HepG2 (cell line): ENCODE measurements at regions not wholly inside any gene's neighbourhood (a gene's known extent, or its start where the extent isn't known, plus 50 kb on each side); places are given as distances from the start of the nearest gene placed in this dataset.
A peak's percentile ranks its signal among the peaks of the same experiment; 100 is the strongest.

Source experiments
- ATF7-NPFF ChIP-seq: sonication (generic); formaldehyde crosslinking; IDR thresholded peaks from 2 replicates; pipeline ENCODE4 v1.8.1; 2023; ENCODE audit warnings: mild to moderate bottlenecking, low read depth, missing genetic modification reagents, moderate library complexity
- HMG20B ChIP-seq: conservative IDR thresholded peaks from 2 replicates; pipeline ENCODE4 v1.6.1; 2016; ENCODE audit warnings: missing genetic modification reagents, missing compliant biosample characterization
- HNRNPL ChIP-seq: fragments of 200-400 bp; formaldehyde crosslinking; IDR thresholded peaks from 2 replicates; pipeline ENCODE4 v1.6.1; 2017; ENCODE audit warnings: mild to moderate bottlenecking, low read depth, low read length
- IKZF4 ChIP-seq: sonication (generic); formaldehyde crosslinking; IDR thresholded peaks from 2 replicates; pipeline ENCODE4 v1.5.1; 2020; ENCODE audit warnings: borderline replicate concordance, mild to moderate bottlenecking, low read depth, missing genetic modification reagents; ENCODE audit errors: not compliant biosample characterization
- NFE2L2 ChIP-seq: fragments of 150-350 bp; IDR thresholded peaks from 2 replicates; pipeline ENCODE4 v1.6.1; 2014; ENCODE audit warnings: low read length
- SP4 ChIP-seq: sonication (generic); formaldehyde crosslinking; IDR thresholded peaks from 2 replicates; pipeline ENCODE4 v1.8.1; 2023; ENCODE audit warnings: mild to moderate bottlenecking, missing genetic modification reagents
- TMF1 ChIP-seq: sonication (generic); formaldehyde crosslinking; IDR thresholded peaks from 2 replicates; pipeline ENCODE4 v1.8.1; 2022; ENCODE audit warnings: low read depth, missing genetic modification reagents
- U2AF2 ChIP-seq: fragments of 200-400 bp; formaldehyde crosslinking; IDR thresholded peaks from 2 replicates; pipeline ENCODE4 v1.6.1; 2017; ENCODE audit warnings: low read depth, mild to moderate bottlenecking, low read length
- ZNF124 ChIP-seq: sonication (generic); formaldehyde crosslinking; IDR thresholded peaks from 2 replicates; pipeline ENCODE4 v1.4.0; 2020; ENCODE audit warnings: missing genetic modification reagents
- ZNF251 ChIP-seq: sonication (generic); formaldehyde crosslinking; IDR thresholded peaks from 2 replicates; pipeline ENCODE4 v1.9.0; 2021; ENCODE audit warnings: mild to moderate bottlenecking, missing genetic modification reagents
- ZNF256 ChIP-seq: sonication (generic); formaldehyde crosslinking; conservative IDR thresholded peaks from 2 replicates; pipeline ENCODE4 v1.4.0; 2020; ENCODE audit warnings: missing genetic modification reagents
- ZSCAN29 ChIP-seq: sonication (generic); formaldehyde crosslinking; conservative IDR thresholded peaks from 2 replicates; pipeline ENCODE4 v1.4.0; 2020; ENCODE audit warnings: mild to moderate bottlenecking, missing genetic modification reagents
- TF ChIP-seq, protein P1 (sequence below): sonication (generic); formaldehyde crosslinking; IDR thresholded peaks from 2 replicates; pipeline ENCODE4 v1.4.0; 2020; ENCODE audit warnings: mild to moderate bottlenecking, missing genetic modification reagents, borderline replicate concordance
- TF ChIP-seq, protein P2 (sequence below): sonication (generic); formaldehyde crosslinking; IDR thresholded peaks from 2 replicates; pipeline ENCODE4 v1.4.0; 2020; ENCODE audit warnings: missing genetic modification reagents, borderline replicate concordance
- TF ChIP-seq, protein P3 (sequence below): sonication (generic); formaldehyde crosslinking; IDR thresholded peaks from 2 replicates; pipeline ENCODE4 v1.4.0; 2020; ENCODE audit warnings: missing genetic modification reagents
- TF ChIP-seq, protein P4 (sequence below): IDR thresholded peaks from 2 replicates; pipeline ENCODE4 v1.4.0; 2020; ENCODE audit warnings: mild to moderate bottlenecking, missing genetic modification reagents

DNA sequence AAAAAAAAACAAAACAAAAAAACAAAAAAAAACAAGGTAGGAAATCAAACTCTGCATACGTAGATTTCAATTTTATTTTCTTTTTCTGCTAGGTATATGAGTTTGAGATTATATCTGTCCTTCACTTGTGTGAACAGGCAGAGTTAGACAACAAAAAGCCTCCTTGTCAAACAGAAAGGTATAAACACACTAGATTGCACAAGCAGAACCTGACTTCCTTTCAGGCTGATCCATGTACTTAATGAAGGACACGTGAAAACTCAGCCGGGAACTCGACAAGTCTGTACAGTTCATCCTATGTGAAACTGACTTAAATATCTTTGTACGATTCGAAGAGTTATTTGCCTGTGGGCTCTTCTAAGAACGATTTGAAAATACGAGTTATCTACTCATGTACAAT, 254.1 kb downstream of the ARL4A start (continued):
- TF ChIP-seq U2AF2 (no peak), ATF7-NPFF (CRISPR knock-in tag) (no peak), TMF1 (CRISPR knock-in tag) (no peak), ZSCAN29 (CRISPR knock-in tag) (0 out of 2 replicates have a peak, but pooled peaks have one; percentile 38), HMG20B (CRISPR knock-in tag) (no peak; the same call in 1 of the 2 replicates), HNRNPL (no peak), ZNF124 (CRISPR knock-in tag) (no peak), IKZF4 (no peak), ZNF251 (no peak), NFE2L2 (no peak), ZNF256 (no peak), SP4 (CRISPR knock-in tag) (no peak)
- TF ChIP-seq, protein P1, sequence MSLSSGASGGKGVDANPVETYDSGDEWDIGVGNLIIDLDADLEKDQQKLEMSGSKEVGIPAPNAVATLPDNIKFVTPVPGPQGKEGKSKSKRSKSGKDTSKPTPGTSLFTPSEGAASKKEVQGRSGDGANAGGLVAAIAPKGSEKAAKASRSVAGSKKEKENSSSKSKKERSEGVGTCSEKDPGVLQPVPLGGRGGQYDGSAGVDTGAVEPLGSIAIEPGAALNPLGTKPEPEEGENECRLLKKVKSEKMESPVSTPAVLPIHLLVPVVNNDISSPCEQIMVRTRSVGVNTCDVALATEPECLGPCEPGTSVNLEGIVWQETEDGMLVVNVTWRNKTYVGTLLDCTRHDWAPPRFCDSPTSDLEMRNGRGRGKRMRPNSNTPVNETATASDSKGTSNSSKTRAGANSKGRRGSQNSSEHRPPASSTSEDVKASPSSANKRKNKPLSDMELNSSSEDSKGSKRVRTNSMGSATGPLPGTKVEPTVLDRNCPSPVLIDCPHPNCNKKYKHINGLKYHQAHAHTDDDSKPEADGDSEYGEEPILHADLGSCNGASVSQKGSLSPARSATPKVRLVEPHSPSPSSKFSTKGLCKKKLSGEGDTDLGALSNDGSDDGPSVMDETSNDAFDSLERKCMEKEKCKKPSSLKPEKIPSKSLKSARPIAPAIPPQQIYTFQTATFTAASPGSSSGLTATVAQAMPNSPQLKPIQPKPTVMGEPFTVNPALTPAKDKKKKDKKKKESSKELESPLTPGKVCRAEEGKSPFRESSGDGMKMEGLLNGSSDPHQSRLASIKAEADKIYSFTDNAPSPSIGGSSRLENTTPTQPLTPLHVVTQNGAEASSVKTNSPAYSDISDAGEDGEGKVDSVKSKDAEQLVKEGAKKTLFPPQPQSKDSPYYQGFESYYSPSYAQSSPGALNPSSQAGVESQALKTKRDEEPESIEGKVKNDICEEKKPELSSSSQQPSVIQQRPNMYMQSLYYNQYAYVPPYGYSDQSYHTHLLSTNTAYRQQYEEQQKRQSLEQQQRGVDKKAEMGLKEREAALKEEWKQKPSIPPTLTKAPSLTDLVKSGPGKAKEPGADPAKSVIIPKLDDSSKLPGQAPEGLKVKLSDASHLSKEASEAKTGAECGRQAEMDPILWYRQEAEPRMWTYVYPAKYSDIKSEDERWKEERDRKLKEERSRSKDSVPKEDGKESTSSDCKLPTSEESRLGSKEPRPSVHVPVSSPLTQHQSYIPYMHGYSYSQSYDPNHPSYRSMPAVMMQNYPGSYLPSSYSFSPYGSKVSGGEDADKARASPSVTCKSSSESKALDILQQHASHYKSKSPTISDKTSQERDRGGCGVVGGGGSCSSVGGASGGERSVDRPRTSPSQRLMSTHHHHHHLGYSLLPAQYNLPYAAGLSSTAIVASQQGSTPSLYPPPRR (CRISPR knock-in tag): peak; percentile 91; the same call in 1 of the 2 replicates
- TF ChIP-seq, protein P2, sequence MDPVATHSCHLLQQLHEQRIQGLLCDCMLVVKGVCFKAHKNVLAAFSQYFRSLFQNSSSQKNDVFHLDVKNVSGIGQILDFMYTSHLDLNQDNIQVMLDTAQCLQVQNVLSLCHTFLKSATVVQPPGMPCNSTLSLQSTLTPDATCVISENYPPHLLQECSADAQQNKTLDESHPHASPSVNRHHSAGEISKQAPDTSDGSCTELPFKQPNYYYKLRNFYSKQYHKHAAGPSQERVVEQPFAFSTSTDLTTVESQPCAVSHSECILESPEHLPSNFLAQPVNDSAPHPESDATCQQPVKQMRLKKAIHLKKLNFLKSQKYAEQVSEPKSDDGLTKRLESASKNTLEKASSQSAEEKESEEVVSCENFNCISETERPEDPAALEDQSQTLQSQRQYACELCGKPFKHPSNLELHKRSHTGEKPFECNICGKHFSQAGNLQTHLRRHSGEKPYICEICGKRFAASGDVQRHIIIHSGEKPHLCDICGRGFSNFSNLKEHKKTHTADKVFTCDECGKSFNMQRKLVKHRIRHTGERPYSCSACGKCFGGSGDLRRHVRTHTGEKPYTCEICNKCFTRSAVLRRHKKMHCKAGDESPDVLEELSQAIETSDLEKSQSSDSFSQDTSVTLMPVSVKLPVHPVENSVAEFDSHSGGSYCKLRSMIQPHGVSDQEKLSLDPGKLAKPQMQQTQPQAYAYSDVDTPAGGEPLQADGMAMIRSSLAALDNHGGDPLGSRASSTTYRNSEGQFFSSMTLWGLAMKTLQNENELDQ (CRISPR knock-in tag): no peak
- TF ChIP-seq, protein P3, sequence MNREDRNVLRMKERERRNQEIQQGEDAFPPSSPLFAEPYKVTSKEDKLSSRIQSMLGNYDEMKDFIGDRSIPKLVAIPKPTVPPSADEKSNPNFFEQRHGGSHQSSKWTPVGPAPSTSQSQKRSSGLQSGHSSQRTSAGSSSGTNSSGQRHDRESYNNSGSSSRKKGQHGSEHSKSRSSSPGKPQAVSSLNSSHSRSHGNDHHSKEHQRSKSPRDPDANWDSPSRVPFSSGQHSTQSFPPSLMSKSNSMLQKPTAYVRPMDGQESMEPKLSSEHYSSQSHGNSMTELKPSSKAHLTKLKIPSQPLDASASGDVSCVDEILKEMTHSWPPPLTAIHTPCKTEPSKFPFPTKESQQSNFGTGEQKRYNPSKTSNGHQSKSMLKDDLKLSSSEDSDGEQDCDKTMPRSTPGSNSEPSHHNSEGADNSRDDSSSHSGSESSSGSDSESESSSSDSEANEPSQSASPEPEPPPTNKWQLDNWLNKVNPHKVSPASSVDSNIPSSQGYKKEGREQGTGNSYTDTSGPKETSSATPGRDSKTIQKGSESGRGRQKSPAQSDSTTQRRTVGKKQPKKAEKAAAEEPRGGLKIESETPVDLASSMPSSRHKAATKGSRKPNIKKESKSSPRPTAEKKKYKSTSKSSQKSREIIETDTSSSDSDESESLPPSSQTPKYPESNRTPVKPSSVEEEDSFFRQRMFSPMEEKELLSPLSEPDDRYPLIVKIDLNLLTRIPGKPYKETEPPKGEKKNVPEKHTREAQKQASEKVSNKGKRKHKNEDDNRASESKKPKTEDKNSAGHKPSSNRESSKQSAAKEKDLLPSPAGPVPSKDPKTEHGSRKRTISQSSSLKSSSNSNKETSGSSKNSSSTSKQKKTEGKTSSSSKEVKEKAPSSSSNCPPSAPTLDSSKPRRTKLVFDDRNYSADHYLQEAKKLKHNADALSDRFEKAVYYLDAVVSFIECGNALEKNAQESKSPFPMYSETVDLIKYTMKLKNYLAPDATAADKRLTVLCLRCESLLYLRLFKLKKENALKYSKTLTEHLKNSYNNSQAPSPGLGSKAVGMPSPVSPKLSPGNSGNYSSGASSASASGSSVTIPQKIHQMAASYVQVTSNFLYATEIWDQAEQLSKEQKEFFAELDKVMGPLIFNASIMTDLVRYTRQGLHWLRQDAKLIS: no peak
- TF ChIP-seq, protein P4, sequence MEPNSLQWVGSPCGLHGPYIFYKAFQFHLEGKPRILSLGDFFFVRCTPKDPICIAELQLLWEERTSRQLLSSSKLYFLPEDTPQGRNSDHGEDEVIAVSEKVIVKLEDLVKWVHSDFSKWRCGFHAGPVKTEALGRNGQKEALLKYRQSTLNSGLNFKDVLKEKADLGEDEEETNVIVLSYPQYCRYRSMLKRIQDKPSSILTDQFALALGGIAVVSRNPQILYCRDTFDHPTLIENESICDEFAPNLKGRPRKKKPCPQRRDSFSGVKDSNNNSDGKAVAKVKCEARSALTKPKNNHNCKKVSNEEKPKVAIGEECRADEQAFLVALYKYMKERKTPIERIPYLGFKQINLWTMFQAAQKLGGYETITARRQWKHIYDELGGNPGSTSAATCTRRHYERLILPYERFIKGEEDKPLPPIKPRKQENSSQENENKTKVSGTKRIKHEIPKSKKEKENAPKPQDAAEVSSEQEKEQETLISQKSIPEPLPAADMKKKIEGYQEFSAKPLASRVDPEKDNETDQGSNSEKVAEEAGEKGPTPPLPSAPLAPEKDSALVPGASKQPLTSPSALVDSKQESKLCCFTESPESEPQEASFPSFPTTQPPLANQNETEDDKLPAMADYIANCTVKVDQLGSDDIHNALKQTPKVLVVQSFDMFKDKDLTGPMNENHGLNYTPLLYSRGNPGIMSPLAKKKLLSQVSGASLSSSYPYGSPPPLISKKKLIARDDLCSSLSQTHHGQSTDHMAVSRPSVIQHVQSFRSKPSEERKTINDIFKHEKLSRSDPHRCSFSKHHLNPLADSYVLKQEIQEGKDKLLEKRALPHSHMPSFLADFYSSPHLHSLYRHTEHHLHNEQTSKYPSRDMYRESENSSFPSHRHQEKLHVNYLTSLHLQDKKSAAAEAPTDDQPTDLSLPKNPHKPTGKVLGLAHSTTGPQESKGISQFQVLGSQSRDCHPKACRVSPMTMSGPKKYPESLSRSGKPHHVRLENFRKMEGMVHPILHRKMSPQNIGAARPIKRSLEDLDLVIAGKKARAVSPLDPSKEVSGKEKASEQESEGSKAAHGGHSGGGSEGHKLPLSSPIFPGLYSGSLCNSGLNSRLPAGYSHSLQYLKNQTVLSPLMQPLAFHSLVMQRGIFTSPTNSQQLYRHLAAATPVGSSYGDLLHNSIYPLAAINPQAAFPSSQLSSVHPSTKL (CRISPR knock-in tag): peak; percentile 99
